ENCODE measurements at regions not wholly inside any gene's neighbourhood (a gene's known extent, or its start where the extent isn't known, plus 50 kb on each side); places are given as distances from the start of the nearest gene placed in this dataset.

DNA sequence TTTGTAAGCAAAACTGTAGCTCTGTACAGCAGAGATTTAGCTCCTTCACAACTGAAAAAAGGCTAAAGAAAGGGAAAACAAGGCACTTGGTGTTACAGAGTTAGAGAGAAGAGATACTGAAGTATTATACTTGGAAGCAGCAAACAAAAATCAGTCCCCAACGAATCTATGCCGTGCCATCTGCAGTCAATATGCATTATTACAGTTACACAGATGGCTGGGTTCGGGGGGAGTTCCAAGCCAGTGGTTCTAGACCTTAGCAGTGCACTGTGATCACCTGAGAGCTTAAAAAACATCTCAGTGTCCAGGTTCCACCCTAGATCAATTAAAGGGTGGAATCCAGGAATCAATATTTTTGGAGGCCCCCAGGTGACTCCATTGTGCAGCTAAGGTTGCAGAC lies 489.9 kb downstream of the SHISA9 start (continued):
- TF ChIP-seq, protein P1, sequence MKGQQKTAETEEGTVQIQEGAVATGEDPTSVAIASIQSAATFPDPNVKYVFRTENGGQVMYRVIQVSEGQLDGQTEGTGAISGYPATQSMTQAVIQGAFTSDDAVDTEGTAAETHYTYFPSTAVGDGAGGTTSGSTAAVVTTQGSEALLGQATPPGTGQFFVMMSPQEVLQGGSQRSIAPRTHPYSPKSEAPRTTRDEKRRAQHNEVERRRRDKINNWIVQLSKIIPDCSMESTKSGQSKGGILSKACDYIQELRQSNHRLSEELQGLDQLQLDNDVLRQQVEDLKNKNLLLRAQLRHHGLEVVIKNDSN (IDR thresholded peaks at IDR 0.05; ENCODE audit: borderline replicate concordance, extremely low read length, insufficient read depth, low read depth, low read length), result no peak
- TF ChIP-seq NR2C1 (IDR thresholded peaks at IDR 0.05) (no peak), SMAD5 (IDR thresholded peaks at IDR 0.05; ENCODE audit: low read depth) (no peak), EZH2 (IDR thresholded peaks at IDR 0.05; ENCODE audit: borderline replicate concordance, control insufficient read depth, low read depth, low read length) (no peak), MEF2A (IDR thresholded peaks at IDR 0.05; ENCODE audit: insufficient read depth, low read depth, low read length) (no peak), KAT2A (conservative IDR thresholded peaks at IDR 0.05; ENCODE audit: control insufficient read depth, low read depth, low read length) (no peak), SREBF2 (IDR thresholded peaks at IDR 0.05; ENCODE audit: low read length) (no peak), FOXM1 (IDR thresholded peaks at IDR 0.05; ENCODE audit: low read depth, low read length) (0 out of 2 replicates have a peak, but pooled peaks have one; percentile 28), HDAC2 (IDR thresholded peaks at IDR 0.05) (no peak), POLR2AphosphoS2 (IDR thresholded peaks at IDR 0.05; ENCODE audit: low read depth, low read length) (no peak), BMI1 (IDR thresholded peaks at IDR 0.05; ENCODE audit: borderline replicate concordance) (no peak), YBX1 (IDR thresholded peaks at IDR 0.05) (no peak), NFXL1 (IDR thresholded peaks at IDR 0.05; ENCODE audit: borderline replicate concordance) (no peak), SPI1 (IDR thresholded peaks at IDR 0.05; ENCODE audit: borderline replicate concordance, insufficient read depth, low read depth, low read length) (no peak), RB1 (IDR thresholded peaks at IDR 0.05; ENCODE audit: borderline replicate concordance) (no peak), TARDBP (IDR thresholded peaks at IDR 0.05; ENCODE audit: borderline replicate concordance) (no peak), ZNF622 (IDR thresholded peaks at IDR 0.05) (no peak), POU2F2 (IDR thresholded peaks at IDR 0.05; ENCODE audit: borderline replicate concordance, low read depth, low read length) (peak; percentile 67; the same call in 1 of the 3 replicates), GABPA (IDR thresholded peaks at IDR 0.05; ENCODE audit: low read depth) (no peak)
- TF ChIP-seq, protein P2, sequence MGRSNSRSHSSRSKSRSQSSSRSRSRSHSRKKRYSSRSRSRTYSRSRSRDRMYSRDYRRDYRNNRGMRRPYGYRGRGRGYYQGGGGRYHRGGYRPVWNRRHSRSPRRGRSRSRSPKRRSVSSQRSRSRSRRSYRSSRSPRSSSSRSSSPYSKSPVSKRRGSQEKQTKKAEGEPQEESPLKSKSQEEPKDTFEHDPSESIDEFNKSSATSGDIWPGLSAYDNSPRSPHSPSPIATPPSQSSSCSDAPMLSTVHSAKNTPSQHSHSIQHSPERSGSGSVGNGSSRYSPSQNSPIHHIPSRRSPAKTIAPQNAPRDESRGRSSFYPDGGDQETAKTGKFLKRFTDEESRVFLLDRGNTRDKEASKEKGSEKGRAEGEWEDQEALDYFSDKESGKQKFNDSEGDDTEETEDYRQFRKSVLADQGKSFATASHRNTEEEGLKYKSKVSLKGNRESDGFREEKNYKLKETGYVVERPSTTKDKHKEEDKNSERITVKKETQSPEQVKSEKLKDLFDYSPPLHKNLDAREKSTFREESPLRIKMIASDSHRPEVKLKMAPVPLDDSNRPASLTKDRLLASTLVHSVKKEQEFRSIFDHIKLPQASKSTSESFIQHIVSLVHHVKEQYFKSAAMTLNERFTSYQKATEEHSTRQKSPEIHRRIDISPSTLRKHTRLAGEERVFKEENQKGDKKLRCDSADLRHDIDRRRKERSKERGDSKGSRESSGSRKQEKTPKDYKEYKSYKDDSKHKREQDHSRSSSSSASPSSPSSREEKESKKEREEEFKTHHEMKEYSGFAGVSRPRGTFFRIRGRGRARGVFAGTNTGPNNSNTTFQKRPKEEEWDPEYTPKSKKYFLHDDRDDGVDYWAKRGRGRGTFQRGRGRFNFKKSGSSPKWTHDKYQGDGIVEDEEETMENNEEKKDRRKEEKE (IDR thresholded peaks at IDR 0.05), result no peak
- TF ChIP-seq, protein P3, sequence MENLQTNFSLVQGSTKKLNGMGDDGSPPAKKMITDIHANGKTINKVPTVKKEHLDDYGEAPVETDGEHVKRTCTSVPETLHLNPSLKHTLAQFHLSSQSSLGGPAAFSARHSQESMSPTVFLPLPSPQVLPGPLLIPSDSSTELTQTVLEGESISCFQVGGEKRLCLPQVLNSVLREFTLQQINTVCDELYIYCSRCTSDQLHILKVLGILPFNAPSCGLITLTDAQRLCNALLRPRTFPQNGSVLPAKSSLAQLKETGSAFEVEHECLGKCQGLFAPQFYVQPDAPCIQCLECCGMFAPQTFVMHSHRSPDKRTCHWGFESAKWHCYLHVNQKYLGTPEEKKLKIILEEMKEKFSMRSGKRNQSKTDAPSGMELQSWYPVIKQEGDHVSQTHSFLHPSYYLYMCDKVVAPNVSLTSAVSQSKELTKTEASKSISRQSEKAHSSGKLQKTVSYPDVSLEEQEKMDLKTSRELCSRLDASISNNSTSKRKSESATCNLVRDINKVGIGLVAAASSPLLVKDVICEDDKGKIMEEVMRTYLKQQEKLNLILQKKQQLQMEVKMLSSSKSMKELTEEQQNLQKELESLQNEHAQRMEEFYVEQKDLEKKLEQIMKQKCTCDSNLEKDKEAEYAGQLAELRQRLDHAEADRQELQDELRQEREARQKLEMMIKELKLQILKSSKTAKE (IDR thresholded peaks at IDR 0.05; ENCODE audit: low read depth, poor library complexity, severe bottlenecking), result no peak
- TF ChIP-seq, protein P4, sequence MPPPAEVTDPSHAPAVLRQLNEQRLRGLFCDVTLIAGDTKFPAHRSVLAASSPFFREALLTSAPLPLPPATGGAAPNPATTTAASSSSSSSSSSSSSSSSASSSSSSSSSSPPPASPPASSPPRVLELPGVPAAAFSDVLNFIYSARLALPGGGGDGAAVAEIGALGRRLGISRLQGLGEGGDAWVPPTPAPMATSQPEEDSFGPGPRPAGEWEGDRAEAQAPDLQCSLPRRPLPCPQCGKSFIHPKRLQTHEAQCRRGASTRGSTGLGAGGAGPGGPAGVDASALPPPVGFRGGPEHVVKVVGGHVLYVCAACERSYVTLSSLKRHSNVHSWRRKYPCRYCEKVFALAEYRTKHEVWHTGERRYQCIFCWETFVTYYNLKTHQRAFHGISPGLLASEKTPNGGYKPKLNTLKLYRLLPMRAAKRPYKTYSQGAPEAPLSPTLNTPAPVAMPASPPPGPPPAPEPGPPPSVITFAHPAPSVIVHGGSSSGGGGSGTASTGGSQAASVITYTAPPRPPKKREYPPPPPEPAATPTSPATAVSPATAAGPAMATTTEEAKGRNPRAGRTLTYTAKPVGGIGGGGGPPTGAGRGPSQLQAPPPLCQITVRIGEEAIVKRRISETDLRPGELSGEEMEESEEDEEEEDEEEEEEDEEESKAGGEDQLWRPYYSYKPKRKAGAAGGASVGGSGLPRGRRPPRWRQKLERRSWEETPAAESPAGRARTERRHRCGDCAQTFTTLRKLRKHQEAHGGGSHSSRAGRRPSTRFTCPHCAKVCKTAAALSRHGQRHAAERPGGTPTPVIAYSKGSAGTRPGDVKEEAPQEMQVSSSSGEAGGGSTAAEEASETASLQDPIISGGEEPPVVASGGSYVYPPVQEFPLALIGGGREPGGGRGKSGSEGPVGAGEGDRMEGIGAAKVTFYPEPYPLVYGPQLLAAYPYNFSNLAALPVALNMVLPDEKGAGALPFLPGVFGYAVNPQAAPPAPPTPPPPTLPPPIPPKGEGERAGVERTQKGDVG (CRISPR knock-in tag; IDR thresholded peaks at IDR 0.05), result no peak
